HG02610 (cell line): ENCODE measurements at regions not wholly inside any gene's neighbourhood (a gene's known extent, or its start where the extent isn't known, plus 50 kb on each side); places are given as distances from the start of the nearest gene placed in this dataset.
"Not testable (repeated sequence)": the region's sequence is repeated elsewhere in the genome, so short reads cannot be mapped to it uniquely, and the experiment has no call there.

Source experiments
- ATAC-seq: cut with Tn5 transposase; IDR thresholded peaks from one replicate; pipeline ENCODE4 v1.9.1; 2021; ENCODE audit warnings: mild to moderate bottlenecking, moderate library complexity; ENCODE audit not compliant: unreplicated experiment

DNA sequence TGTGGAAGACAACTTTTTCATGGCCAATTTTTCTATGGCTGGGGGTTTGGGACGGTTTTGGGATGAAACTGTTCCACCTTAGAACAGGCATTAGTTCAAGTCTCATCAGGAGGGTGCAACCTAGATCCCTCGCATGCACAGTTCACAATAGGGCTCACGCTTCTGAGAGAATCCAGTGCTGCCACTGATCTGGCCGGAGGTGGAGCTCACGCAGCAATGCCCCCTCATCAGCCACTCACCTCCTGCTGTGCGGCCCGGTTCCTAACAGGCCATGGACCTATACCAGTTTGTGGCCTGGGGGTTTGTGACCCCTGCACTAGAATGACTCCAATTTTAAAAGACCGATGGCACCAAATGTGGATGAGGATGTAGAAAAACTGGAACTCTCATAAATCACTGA, 127.2 kb upstream of the IER5L start:
- ATAC-seq, result no peak

DNA sequence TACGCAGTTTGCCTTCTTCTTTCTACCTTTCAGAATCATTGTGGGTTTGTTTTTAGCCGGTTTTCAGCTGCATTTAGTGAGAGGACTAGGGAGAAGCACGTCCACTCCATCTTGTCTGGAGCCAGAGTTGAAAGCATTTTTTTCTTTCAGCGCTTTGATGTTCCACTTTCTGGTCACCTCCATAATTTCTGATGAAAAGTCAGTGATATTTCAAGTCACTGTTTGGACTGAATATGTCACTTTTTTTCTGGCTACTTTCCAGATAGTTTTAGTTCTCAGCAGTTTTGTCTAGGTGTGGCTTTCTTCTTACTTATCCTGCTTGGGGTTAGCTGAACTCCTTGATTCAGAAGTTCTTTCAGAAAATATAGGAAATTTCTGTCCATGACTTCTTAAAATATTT, 123.9 kb upstream of the IER5L start:
- ATAC-seq, result no peak

DNA sequence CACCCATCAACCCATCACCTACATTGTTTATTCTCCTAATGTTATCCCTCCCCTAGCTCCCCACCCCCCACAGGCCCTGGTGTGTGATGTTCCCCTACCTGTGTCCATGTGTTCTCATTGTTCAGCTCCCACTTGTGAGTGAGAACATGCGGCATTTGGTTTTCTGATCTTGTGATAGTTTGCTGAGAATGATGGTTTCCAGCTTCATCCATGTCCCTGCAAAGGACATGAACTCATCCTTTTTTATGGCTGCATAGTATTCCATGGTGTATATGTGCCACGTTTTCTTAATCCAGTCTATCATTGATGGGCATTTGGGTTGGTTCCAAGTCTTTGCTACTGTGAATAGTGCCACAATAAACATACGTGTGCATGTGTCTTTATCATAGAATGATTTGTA, 118.1 kb upstream of the IER5L start:
- not testable (repeated sequence) for ATAC-seq

DNA sequence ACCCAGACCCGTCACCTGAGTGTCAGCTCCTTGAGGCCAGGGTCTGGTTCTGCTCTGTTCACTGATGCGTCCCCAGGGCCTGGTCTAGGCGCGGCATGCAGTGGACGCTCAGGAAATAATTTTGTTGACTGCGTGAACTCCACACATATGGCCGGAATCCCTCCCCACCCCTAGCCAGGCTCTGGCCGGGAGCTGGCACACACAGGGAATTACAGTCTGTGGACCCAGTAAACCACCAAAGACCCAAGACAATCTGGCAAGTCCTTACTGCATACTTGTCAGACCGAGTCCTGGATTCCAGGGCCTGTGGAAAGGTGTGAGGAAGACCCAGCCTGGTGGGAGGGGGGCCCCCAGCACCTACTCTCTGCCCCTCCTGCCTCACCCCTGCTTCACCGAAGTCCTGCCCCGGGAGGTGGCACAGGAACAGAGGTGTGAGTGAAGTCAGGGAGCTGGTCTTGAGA, 113.0 kb upstream of the IER5L start:
- ATAC-seq, result no peak

DNA sequence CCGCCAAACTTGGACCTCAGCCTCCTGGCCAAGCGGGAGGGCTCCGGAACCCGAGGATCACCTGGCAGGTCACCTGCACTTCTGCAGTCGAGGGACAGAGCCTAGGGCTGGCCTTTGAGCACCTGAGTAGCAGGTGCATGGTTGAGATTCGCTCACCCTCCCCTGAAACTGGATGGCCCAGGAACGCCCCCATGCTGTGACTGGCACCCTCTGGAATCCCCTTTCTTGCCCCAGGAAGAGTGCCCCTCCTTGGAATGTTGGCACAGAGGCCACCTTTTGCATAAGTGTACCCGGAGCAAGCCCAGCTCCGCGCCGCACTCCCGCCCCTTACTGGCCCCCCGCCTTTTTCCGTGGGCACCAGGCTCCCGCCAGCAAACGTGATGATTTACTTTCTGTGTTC, 112.5 kb upstream of the IER5L start:
- ATAC-seq, result no peak

DNA sequence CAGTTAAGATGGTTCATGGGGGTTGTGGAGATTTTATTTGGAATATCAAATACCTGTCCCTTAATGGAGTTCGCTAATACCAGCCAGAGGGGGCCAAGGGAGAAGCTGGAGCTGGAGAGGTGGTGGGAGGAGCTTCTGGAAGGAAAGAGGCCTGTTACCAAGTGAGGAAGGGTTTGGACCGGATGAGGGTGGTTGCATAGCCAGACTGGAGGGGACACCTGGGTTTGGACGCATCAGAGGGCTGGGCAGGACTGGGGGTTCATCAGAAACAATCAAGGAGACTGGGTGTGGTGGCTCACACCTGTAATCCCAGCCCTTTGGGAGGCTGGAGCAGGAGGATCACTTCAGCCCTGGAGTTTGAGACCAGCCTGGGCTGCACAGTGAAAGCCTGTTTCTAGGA, 111.8 kb upstream of the IER5L start:
- ATAC-seq, result no peak

DNA sequence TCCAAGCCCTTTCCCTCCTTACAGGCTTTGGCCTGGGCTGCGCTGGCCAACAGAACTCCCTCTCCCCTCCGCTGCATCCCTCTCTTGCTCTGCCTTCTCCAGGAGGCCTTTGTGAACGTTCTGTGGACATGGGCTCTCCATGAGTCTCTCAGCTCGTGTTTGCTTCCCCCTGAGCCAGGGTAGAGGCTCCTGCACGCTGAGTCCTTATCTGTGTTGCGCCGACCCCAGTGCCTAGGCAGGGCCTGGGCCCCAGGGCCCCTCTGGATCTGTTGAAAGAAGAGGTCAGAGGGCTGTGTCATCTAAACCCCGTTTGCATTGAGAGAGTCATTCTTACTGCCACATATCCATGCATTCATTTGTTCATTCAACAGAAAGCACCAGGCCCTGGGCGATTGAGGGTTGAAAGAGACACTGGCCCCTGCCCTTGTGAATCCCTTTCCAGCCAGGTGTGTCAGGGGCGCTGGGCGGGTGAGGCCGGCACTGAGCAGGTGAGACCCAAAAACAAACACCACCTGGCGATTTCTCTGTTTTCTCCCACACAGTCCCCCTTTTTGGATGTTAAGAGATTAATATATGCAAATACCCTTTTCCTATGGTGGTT, 111.2 kb upstream of the IER5L start:
- ATAC-seq, result no peak

DNA sequence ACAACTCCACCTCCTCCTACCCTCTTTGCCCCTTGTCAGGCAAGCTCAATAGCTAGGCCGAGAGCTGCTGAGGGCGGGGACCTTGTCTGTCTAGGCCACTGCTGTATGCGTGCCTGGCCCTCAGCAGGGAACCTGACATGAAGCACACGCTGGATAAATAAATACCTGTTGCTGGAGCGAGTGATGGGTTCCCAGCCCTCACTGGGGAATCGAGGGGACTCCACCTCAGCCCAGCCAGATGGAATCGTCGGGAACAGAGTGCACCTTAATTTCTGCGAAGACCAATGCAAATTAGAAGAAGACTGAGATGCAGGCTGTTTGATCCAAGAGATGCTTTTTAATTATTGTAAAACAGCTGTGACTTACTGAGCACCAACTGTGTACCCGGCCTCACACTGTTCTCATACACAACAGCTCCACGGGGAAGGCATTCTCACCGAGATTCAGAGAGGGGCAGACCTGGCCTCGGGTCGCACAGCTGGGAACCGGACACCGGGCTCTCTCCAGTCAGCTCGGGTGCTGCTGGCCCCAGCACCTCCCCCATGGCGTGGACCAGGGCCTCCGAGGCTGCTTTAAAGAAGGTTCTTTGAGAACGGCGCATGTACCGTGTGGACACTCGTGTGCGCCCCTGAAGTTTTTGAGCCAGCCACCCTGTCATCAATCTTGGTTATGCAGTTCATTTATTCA, 109.7 kb upstream of the IER5L start:
- no peak for ATAC-seq

DNA sequence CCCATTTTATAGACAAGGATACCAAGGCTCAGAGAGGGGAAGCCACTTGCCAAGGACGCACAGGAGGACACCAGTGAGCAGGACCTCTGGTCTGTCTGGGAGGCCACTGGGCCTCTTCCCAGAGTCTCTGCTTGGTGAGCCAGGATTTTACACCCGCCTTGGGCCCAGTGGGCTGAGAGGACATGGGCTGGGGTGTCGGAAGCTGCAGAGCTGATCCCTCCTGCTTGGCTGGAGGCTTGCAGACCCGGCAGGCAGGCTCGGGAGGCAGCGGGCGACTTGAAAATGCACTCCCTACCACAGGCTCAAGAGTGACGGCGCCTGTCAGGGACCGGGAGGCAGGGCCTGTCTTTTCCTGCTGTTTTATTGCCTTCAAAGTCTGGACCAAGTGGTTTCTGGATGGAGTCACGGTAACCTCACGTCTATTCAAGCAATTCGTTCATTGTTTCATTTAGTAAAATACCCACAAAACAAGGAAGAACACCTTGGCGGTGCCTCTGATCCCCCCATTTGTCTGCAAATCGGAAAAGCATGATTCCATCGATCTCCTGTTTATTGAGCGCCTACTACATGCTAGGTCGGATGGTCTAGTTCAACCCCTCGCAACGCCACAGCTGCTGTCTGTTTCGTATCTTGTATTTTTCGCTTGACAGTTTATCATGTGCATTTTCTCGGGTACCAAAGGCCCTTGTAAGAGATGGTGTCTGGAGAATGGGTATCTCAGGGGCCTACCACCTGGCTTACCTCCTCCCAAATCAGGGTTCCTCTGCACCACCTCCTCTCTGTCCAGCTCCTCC, 108.1 kb upstream of the IER5L start:
- no peak for ATAC-seq

DNA sequence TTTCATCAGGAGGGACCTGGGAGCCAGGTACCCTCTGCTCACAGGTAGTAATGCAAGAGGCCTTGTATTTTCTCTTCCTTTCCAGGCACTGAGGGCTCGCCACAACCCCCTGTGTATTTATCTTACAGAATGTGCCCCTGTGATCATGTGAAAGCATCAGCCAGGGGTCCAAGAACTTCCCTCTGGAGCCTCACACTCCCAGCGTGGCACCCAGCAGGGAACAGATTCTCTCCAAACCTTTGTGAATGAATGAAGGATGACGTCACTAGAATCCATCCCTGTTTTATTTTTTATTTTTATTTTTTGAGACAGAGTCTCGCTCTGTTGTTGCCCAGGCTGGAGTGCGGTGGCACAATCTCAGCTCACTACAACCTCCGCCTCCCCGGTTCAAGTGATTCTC, 107.3 kb upstream of the IER5L start:
- no peak for ATAC-seq

DNA sequence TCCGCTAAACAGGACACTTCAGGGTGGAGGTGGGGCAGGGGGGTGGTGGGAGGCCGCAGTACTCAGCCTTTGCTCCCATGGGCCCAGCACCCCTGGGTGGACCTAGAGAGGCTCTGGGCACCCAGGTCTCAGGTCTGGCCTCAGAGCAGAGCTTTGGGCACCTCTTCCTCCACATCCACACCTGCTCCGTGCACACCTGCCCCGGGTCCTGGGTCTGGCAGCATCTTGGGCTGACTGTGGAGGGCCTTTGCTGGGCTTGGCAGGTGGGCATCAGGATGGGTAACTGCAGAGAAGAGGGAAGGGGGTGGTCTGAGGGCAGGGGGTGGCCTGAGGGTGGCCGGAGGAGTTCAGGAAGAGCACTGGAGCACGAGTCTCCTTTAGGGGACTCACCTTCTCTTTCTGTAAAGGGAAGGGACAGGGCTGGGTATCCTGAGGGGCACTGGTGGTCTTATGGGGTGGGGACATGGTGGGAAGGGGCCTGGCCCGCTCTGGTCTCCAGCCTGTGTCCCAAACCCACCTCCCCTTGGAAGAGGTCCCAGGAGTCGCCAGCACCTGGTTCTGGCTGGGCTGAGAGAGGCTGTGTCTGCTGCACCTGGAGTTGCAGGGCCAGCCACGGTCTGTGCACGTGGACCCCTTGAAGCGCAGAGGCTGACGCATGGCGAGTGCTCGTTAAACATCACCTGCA, 106.7 kb upstream of the IER5L start:
- no peak for ATAC-seq

DNA sequence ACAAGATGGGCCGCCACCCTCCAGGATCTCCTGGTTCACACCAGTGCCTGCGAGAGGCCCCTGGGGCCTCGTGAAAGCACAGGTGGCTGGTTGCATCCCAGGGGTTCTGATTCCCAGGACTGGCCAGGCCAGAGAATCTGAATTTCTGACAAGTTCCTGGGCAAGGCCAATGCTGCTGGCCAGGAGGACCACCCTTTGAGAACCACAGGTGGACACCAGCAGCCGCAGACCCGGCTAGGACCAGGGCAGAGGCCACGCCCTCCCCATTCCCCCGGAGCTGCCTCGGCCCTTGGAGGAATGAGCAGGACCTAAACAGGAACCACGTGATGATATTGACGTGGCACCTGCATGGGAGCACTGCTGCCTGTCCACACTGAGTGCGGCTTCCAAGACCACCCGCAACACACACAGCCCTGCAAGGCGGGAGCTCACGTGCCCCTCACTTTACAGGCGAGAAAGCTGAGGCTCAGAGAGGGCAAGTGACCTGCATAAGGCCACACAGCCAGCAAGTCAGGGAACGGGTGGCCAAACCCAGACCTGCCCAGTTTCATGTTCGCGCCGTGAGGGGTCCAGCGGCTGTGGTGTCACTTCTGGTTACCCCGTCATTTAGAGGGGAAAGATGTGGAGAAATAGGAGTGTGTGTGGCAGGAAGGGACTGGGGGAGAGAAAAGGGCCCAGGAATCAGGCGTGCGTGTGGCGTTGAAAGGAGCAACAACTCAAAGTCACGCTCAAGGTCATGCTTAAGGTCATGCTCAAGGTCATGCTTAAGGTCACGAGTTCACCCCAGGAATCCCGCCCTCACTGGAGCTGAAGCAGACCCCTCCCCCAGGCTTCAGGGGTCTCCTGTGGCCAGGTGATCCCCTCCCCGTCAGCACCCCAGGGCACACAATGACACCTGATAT, 105.9 kb upstream of the IER5L start:
- ATAC-seq, result no peak

DNA sequence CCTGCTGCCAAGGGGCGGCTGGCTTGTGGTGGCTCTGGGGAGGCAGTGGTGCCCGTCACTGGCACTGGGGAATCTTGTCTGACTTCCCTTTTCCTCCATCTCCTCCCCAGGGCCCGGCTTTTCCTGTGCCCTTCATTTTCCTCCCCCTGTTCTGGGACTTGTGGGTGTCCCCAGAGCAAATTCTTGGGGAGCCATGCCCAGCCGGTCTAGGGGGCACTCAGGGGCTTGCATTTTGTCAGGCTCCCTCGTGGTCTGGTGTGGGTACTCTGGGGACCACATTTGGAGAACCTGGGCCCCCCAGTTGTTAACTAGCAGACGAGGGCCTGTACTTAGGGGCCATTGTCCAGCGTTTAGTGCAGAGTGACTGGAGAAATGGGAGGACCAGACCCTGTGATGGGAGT, 105.2 kb upstream of the IER5L start:
- no peak for ATAC-seq

DNA sequence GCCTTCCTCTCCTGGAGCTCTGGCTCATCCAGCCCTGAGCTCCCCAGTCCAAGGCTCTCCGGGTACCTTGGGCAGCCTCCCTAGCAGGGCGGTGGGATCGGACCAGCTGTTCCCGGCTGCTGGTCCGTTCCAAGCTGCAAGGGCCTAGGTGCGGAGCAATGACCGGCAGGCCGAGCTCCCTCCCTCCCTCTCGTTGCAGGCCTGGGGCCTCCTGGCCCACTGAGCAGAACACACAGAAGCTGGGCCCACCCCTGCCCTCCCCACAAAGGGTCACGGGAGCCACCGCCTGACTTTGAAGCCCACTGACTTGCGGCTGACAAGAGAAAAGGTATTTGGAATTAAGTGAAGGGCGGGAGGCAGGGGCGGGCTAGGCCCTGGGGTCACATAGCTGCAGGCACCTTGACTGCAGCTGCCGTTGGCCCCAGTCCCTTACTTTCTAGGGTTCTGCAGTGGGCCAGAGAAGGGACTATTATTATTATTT, 104.7 kb upstream of the IER5L start:
- ATAC-seq, result no peak

DNA sequence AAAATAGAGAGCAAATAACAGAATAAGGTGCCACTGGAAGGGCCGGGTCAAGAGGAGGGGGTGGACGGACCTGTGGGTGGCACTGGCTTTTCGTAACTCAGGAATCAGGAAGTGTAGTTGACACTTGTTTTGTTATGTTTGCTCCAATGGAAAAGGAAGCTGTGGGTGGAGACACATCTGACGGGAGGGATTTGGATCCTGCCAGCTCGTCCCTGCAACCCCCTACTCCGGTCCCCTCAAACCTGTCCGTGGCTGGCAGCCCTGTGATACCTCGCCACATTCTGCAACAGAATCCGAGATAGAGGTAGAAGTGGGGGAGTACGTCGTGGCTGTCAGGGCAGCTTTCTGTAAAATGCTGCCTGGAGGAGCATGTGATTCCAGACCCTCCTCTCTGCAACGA, 104.2 kb upstream of the IER5L start:
- ATAC-seq, result no peak

DNA sequence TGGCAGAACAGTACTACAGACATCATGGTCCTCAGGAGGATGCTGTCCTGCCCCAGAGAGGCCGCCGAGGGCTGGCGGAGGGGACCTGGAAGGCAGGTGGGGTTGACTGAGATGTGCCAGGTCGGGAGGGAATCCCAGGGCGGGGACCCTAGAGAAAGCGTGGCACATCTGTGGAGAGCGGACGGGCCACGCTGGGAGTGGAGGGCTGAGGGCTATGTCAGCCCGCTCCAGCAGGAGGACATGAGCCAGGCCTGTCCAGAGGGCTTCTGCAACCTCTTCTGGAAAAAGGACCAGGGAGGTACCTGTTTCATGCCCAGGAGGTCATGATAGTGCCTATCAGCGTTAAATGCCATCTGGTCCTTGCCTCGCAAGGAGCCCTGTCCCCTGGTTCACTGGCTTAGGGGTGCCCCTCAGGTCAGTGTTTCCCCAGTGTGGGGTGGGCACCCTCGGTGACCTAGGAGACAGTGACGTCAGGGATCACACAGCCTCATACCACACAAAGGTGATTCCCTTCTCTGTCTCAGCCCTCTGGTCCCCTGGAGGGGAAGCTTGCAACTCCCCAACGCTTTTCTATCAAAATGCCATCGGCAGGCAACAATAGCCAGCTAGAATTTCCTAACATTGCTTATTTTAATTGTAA, 103.6 kb upstream of the IER5L start:
- ATAC-seq, result no peak

DNA sequence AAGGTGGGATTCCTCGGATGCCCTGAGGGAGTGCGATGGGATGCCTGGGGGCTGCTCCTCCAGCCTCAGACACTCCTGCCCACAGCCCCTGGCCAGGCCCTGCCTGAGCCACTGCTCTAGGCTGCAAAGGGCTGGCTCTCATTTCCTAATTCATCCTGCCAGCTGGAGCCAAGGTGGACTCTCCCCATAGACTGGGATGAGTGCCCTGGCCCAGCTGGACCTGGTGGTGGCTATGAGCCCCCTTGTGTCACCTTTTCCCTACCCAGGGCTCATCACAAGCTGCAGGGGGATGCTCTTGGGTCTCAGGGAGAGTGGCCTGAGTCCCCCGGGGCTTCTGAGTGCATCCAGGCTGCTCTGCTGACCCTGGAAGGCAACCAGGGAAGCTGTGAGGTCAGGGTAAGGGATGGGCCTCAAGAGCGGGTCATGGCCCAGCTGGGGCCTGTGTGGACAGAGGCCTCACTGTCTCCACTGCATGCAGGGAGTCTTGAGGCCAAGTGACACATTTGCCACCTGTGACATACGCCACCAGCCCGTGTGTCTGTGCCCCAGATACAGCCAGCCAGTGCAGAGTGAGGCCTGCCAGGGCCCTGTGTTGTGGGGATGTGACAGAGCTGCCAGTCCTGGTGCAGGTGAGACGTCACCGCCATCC, 102.7 kb upstream of the IER5L start:
- ATAC-seq, result no peak

DNA sequence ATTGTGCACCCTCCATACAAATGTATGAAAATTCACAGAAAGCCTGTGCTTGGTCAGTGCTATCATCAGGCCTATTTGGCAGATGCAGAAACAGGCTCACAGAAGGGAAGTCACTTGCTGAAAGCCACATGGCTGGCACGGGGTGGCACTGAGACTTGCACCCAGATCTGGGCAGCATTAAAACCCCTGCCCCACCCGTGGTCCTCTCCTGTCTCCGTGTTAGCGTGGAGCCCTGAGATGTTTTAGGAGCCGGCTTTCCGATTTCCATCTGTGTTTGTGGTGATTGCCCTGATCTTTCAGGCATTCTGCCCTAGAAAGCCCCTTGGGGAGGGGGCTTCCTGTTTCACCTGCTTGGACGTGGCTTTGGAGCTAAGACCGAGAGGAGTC, 102.2 kb upstream of the IER5L start:
- ATAC-seq, result no peak
